Panc1 (cell line): ENCODE measurements at regions not wholly inside any gene's neighbourhood (a gene's known extent, or its start where the extent isn't known, plus 50 kb on each side); places are given as distances from the start of the nearest gene placed in this dataset.
"Not testable (repeated sequence)": the region's sequence is repeated elsewhere in the genome, so short reads cannot be mapped to it uniquely, and the experiment has no call there.

ENCODE experiments used
- ATAC-seq: fragments of 200-7000 bp; cut with Tn5 transposase; 2 replicates; pipeline ENCODE4 v1.9.1; 2020; ENCODE audit warnings: mild to moderate bottlenecking, moderate library complexity
- BruUV-seq: library from RNA; stranded (reverse); fragments of 400-500 nt; replicated peaks from 2 replicates; lab custom pipeline; 2021; lab: Mats Ljungman, UMichigan
- CTCF ChIA-PET: fragments of 300-600 bp; sonication (Branson Sonifier 250); formaldehyde crosslinking; loops from one replicate; lab custom pipeline; 2022; ENCODE audit warnings: antibody characterized with exemption; lab: Charles Lee
- POLR2A ChIA-PET: fragments of 300-600 bp; sonication (Branson Sonifier 250); formaldehyde crosslinking; loops from one replicate; lab custom pipeline; 2022; ENCODE audit warnings: antibody characterized with exemption; lab: Charles Lee
- DNase-seq: peaks from one replicate; pipeline ENCODE4 v3.0.0-alpha.2; 2010; ENCODE audit warnings: low read depth, low spot score
- H3K27ac ChIP-seq: 2 replicates; pipeline ENCODE4 v1.5.1; 2011; ENCODE audit warnings: mild to moderate bottlenecking, low read length, inconsistent platforms
- H3K27me3 ChIP-seq: fragments of 200-500 bp; sonication (Bioruptor generic); 2 replicates; pipeline ENCODE4 v1.6.0; 2014; ENCODE audit warnings: low read length, inconsistent platforms; ENCODE audit not compliant: control insufficient read depth, insufficient read depth
- H3K36me3 ChIP-seq: fragments of 200-500 bp; sonication (Bioruptor generic); 2 replicates; pipeline ENCODE4 v1.5.1; 2014; ENCODE audit warnings: inconsistent platforms, mild to moderate bottlenecking, low read length, moderate library complexity; ENCODE audit not compliant: control insufficient read depth, insufficient read depth
- H3K4me1 ChIP-seq: 2 replicates; pipeline ENCODE4 v1.5.1; 2011; ENCODE audit warnings: inconsistent platforms, mild to moderate bottlenecking, low read length, moderate library complexity; ENCODE audit not compliant: control insufficient read depth, insufficient read depth
- H3K4me3 ChIP-seq, 2 experiments: 2 replicates each; pipeline ENCODE4 v1.5.1; 2011 to 2012; ENCODE audit warnings: low read depth in 2 of 2, low read length in 2 of 2, mild to moderate bottlenecking in 2 of 2, inconsistent platforms in 1 of 2, moderate library complexity in 1 of 2
- H3K9me3 ChIP-seq: fragments of 200-500 bp; sonication (Bioruptor generic); 2 replicates; pipeline ENCODE4 v1.5.1; 2014; ENCODE audit warnings: low read depth, mild to moderate bottlenecking, inconsistent platforms, low read length, moderate library complexity; ENCODE audit not compliant: control insufficient read depth, insufficient read depth
- POLR2AphosphoS5 ChIP-seq: IDR thresholded peaks from 2 replicates; pipeline ENCODE4 v1.6.1; 2012; ENCODE audit warnings: mild to moderate bottlenecking, low read depth, low read length, moderate library complexity
- SIN3A ChIP-seq: IDR thresholded peaks from 2 replicates; pipeline ENCODE4 v1.6.1; 2012; ENCODE audit warnings: low read depth, mild to moderate bottlenecking, low read length, moderate library complexity, borderline replicate concordance; ENCODE audit not compliant: insufficient read depth
- TCF7L2 ChIP-seq: IDR thresholded peaks from 2 replicates; pipeline ENCODE4 v1.6.1; 2011; ENCODE audit warnings: mild to moderate bottlenecking, low read depth, low read length, inconsistent platforms
- in situ Hi-C: cut with HindIII; loops from 2 replicates; pipeline ENCODE4 v1.10.0; 2016; ENCODE audit warnings: low sequenced_read_pairs, low pct_unique_long_range_greater_than_20kb
- intact Hi-C: fragments of 100-400 bp; cut with micrococcal nuclease; formaldehyde crosslinking; loops from one replicate; pipeline ENCODE4 v1.10.0; 2022; ENCODE audit not compliant: unreplicated experiment
- TF ChIP-seq, protein P1 (sequence below): fragments of 450-650 bp; IDR thresholded peaks from 2 replicates; pipeline ENCODE4 v1.5.1; 2017; ENCODE audit warnings: mild to moderate bottlenecking
- TF ChIP-seq, protein P2 (sequence below), 2 experiments: IDR thresholded peaks; 2 replicates each; pipeline ENCODE4 v1.6.1; 2011 to 2012; ENCODE audit warnings: low read depth in 2 of 2, control low read depth in 1 of 2, low read length in 1 of 2, mild to moderate bottlenecking in 1 of 2, moderate library complexity in 1 of 2; ENCODE audit not compliant: insufficient read depth in 1 of 2

- DNase-seq = no peak
- ChIA-PET CTCF (no interaction called here), POLR2A (interaction anchor here (0.6 kb wide), 1 partner anchor 569 kb away, joined by 3 read pairs; no protein-coding TSS in a partner anchor)
- ATAC-seq = no peak
- Histone ChIP-seq H3K27ac (no peak overlapping the region), H3K27me3 (no peaks in the 10 kb centered on the region), H3K4me3 (no peak overlapping the region), H3K9me3 (no peaks in the 10 kb centered on the region), H3K36me3 (no peaks in the 10 kb centered on the region), H3K4me1 (no peaks in the 10 kb centered on the region)
- in situ Hi-C loops (no loop called here), intact Hi-C loops (no loop called here)
- TF ChIP-seq SIN3A (no peak), TCF7L2 (no peak), POLR2AphosphoS5 (no peak)
- TF ChIP-seq, protein P1, sequence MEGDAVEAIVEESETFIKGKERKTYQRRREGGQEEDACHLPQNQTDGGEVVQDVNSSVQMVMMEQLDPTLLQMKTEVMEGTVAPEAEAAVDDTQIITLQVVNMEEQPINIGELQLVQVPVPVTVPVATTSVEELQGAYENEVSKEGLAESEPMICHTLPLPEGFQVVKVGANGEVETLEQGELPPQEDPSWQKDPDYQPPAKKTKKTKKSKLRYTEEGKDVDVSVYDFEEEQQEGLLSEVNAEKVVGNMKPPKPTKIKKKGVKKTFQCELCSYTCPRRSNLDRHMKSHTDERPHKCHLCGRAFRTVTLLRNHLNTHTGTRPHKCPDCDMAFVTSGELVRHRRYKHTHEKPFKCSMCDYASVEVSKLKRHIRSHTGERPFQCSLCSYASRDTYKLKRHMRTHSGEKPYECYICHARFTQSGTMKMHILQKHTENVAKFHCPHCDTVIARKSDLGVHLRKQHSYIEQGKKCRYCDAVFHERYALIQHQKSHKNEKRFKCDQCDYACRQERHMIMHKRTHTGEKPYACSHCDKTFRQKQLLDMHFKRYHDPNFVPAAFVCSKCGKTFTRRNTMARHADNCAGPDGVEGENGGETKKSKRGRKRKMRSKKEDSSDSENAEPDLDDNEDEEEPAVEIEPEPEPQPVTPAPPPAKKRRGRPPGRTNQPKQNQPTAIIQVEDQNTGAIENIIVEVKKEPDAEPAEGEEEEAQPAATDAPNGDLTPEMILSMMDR = no peak
- TF ChIP-seq, protein P2, sequence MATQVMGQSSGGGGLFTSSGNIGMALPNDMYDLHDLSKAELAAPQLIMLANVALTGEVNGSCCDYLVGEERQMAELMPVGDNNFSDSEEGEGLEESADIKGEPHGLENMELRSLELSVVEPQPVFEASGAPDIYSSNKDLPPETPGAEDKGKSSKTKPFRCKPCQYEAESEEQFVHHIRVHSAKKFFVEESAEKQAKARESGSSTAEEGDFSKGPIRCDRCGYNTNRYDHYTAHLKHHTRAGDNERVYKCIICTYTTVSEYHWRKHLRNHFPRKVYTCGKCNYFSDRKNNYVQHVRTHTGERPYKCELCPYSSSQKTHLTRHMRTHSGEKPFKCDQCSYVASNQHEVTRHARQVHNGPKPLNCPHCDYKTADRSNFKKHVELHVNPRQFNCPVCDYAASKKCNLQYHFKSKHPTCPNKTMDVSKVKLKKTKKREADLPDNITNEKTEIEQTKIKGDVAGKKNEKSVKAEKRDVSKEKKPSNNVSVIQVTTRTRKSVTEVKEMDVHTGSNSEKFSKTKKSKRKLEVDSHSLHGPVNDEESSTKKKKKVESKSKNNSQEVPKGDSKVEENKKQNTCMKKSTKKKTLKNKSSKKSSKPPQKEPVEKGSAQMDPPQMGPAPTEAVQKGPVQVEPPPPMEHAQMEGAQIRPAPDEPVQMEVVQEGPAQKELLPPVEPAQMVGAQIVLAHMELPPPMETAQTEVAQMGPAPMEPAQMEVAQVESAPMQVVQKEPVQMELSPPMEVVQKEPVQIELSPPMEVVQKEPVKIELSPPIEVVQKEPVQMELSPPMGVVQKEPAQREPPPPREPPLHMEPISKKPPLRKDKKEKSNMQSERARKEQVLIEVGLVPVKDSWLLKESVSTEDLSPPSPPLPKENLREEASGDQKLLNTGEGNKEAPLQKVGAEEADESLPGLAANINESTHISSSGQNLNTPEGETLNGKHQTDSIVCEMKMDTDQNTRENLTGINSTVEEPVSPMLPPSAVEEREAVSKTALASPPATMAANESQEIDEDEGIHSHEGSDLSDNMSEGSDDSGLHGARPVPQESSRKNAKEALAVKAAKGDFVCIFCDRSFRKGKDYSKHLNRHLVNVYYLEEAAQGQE (IDR thresholded peaks at IDR 0.05; ENCODE audit: insufficient read depth in 1 of 2, low read depth in 2 of 2, low read length in 1 of 2) = no peak
- no TSS peak for BruUV-seq
Observed at GRCh38 chr3:106140431-106140830, 271.6 kb upstream of the CBLB start.

DNA sequence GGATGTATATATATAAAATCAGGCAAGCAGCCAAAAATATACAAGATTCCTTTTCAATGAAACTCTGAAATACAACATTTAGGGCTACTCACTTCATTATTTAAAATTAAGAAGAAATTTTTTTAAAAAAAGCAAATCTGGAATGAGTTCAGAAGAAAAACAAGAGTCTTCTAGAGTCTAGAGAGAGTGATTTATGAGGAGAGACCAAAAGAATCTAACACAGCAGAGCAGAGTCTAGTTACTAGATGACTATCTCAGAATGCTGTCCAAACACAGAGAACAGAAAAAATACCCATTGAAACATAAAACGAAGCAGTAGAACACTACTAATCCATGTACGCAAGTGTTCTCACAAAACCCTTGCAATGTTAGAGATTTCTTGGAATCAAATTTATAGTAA is 275.2 kb upstream of the CBLB start:
- intact Hi-C loops (no loop called here), in situ Hi-C loops (no loop called here)
- ATAC-seq = no peak
- DNase-seq = no peak
- ChIA-PET CTCF (no interaction called here), POLR2A (no interaction called here)
- no peaks in the 10 kb centered on the region for H3K27me3 ChIP-seq
- no peaks in the 10 kb centered on the region for H3K9me3 ChIP-seq
- H3K36me3 ChIP-seq = no peaks in the 10 kb centered on the region
- no peak overlapping the region for H3K4me3 ChIP-seq
- no peaks in the 10 kb centered on the region for H3K4me1 ChIP-seq
- BruUV-seq = no TSS peak
- TF ChIP-seq POLR2AphosphoS5 (no peak), SIN3A (no peak), TCF7L2 (no peak)
- TF ChIP-seq, protein P2 (IDR thresholded peaks at IDR 0.05; ENCODE audit: insufficient read depth in 1 of 2, low read depth in 2 of 2, low read length in 1 of 2) = no peak
- TF ChIP-seq, protein P1 = no peak
- no peak overlapping the region for H3K27ac ChIP-seq

DNA sequence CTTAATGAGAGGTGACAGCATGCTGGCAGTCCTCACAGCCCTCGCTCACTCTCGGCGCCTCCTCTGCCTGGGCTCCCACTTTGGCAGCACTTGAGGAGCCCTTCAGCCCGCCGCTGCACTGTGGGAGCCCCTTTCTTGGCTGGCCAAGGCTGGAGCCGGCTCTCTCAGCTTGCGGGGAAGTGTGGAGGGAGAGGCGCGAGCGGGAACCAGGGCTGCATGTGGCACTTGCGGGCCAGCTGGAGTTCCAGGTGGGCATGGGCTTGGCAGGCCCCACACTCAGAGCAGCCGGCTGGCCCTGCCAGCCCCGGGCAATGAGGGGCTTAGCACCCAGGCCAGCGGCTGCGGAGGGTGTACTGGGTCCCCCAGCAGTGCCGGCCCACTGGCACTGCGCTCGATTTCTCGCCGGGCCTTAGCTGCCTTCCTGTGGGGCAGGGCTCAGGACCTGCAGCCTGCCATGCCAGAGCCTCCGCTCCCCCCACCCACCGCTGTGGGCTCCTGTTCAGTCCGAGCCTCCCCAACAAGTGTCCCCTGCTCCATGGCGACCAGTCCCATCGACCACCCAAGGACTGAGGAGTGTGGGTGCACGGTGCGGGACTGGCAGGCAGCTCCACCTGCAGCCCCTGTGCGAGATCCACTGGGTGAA is 279.7 kb upstream of the CBLB start:
- H3K27ac ChIP-seq, BruUV-seq, in situ Hi-C loops, DNase-seq, H3K4me3 ChIP-seq, H3K36me3 ChIP-seq, intact Hi-C loops, H3K9me3 ChIP-seq, H3K27me3 ChIP-seq, POLR2A ChIA-PET, CTCF ChIA-PET, H3K4me1 ChIP-seq, ATAC-seq: not testable (repeated sequence)
